NT2/D1 (cell line): ENCODE measurements at regions not wholly inside any gene's neighbourhood (a gene's known extent, or its start where the extent isn't known, plus 50 kb on each side); places are given as distances from the start of the nearest gene placed in this dataset.

ENCODE experiments used
- DNase-seq: peaks from one replicate; pipeline ENCODE4 v3.0.0-alpha.2; 2011; ENCODE audit warnings: low read depth, low spot score
- H3K27me3 ChIP-seq: 2 replicates; pipeline ENCODE4 v1.6.0; 2011; ENCODE audit warnings: mild to moderate bottlenecking; ENCODE audit not compliant: insufficient read length, insufficient read depth
- H3K36me3 ChIP-seq: 2 replicates; pipeline ENCODE4 v1.6.1; 2011; ENCODE audit warnings: mild to moderate bottlenecking, low read length, mixed read lengths; ENCODE audit not compliant: insufficient read depth, insufficient read length
- H3K4me1 ChIP-seq: 2 replicates; pipeline ENCODE4 v1.5.1; 2011; ENCODE audit not compliant: insufficient read depth, insufficient read length
- H3K4me3 ChIP-seq: 2 replicates; pipeline ENCODE4 v1.5.1; 2011; ENCODE audit warnings: low read depth; ENCODE audit not compliant: insufficient read length
- H3K9ac ChIP-seq: 2 replicates; pipeline ENCODE4 v1.6.0; 2011; ENCODE audit warnings: low read depth; ENCODE audit not compliant: insufficient read length
- H3K9me3 ChIP-seq: 2 replicates; pipeline ENCODE4 v1.5.1; 2011; ENCODE audit warnings: mild to moderate bottlenecking, low read length; ENCODE audit not compliant: insufficient read depth
- SUZ12 ChIP-seq: IDR thresholded peaks from 2 replicates; pipeline ENCODE4 v1.6.1; 2011; ENCODE audit not compliant: insufficient read length, insufficient read depth; ENCODE audit errors: extremely low read depth
- YY1 ChIP-seq: IDR thresholded peaks from 2 replicates; pipeline ENCODE4 v1.6.1; 2011; ENCODE audit not compliant: insufficient read length, insufficient read depth
- ZNF274 ChIP-seq: IDR thresholded peaks from 2 replicates; pipeline ENCODE4 v1.6.1; 2011; ENCODE audit warnings: mild to moderate bottlenecking, low read depth, low read length

DNA sequence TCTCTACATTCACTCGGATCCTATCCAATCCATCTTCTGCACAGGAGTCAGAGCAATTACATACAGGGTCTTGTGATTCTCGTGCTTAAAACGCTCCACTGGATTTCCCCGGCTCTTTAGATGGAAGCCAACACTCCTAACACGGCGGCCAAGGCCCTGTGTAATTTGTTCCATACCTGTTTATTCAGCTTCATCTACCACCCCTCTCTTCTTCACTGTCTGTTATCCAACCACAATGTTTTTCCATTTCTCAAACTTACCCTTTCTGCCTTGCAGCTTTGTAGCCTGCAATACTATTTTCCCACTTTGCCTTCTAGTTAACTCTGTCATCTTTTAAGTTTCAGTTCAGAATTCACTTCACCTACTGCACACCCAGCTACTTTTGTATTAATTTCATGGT lies 249.6 kb upstream of the USP25 start:
- H3K4me1 ChIP-seq: no peaks in the 10 kb centered on the region

DNA sequence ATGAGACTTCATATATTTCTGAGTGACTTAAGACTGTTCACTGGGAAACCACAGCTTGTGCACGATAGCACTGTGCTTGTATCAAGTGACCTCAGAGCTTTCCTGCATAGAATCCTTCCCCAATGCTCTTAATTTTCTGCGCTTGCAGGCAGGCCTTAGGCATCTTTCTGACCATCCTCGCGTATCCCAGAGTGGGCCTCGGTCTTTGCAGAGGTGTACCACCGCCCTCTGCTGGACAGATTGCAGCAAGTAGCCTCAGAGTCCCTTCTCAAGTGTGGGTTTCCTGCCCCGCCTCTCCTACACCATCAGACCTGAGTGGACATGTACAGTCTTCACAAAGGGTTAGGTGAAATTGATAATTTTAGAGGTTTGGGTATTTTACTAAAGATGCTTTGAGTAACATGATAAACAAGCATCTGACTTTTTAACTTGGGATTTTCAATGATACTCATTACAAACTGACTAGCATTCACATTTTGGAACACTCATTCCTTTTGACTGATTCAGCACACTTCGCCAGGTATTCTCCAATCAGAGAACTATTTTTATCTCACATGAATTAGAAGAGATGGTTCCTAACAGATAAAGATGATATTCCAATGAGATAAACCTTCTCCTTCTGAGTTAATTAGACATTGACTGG lies 246.5 kb upstream of the USP25 start:
- no peak for TF ChIP-seq ZNF274
- Histone ChIP-seq H3K9me3 (no peaks in the 10 kb centered on the region), H3K27me3 (no peaks in the 10 kb centered on the region), H3K36me3 (no peaks in the 10 kb centered on the region), H3K9ac (no peak overlapping the region), H3K4me3 (no peak overlapping the region), H3K4me1 (no peaks in the 10 kb centered on the region)
- peak; percentile 94 for DNase-seq

More for the DNA sequence above, 249.6 kb upstream of the USP25 start:
- TF ChIP-seq SUZ12: no peak
- TF ChIP-seq YY1: no peak
- TF ChIP-seq ZNF274: no peak
- Histone ChIP-seq H3K27me3 (no peaks in the 10 kb centered on the region), H3K4me3 (no peak overlapping the region), H3K36me3 (no peaks in the 10 kb centered on the region), H3K9ac (no peak overlapping the region), H3K9me3 (no peaks in the 10 kb centered on the region; the same call in 1 of the 2 replicates)
- DNase-seq: no peak

DNA sequence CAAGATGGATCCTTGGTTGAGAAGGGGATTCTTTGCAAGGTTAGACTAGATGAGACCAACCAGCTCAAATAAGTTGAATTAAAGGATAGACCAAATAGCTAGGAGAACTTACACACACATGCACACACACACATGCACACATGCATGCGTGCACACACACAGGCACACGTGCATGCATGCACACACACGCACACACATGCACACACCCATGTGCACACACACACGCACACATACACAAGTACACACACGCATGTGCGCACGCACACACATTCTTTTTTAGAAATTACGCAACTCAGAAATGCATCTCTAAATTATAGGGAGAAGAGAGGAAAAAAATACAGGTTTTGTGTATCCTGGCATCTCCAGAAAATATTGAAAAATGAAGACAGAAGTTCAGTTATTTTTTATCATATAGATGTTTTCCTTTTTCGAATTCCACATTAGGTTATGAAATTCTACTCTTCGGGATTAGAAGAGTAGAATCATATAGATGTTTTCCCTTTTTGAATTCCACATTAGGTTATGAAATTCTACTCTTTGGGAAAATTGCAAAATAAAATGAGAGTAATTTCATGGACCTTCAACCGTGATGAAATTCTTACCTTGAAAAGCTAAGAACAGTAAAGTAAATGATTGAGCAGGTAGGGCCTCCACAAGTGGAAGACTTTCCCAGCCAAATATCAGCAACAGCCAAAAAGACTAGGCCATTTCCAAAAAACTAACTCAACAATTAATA lies 243.2 kb upstream of the USP25 start:
- no peaks in the 10 kb centered on the region for H3K36me3 ChIP-seq

DNA sequence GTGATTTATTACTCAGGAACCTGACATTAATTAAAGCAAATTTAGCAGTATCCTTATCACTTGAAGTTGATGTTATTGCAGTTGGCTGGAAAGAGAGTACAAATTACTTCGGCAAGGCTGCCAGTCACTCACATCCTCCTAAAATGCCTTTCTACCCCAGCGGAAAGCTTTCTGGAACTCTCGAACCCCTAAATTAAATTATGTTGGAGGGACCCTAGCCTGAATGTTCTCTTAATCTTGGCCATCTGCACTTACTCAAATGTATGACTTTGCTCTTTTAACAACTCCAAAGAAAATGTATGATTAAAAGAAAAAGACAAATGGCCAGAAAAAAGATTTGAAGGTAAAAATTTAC lies 242.6 kb upstream of the USP25 start:
- no peaks in the 10 kb centered on the region for H3K4me1 ChIP-seq
- TF ChIP-seq YY1: no peak

More for the DNA sequence above, 243.2 kb upstream of the USP25 start:
- TF ChIP-seq ZNF274 (no peak), YY1 (no peak), SUZ12 (no peak)
- Histone ChIP-seq H3K27me3 (no peaks in the 10 kb centered on the region), H3K9me3 (no peaks in the 10 kb centered on the region), H3K9ac (no peak overlapping the region), H3K4me3 (no peak overlapping the region), H3K4me1 (no peaks in the 10 kb centered on the region)
- DNase-seq: no peak

DNA sequence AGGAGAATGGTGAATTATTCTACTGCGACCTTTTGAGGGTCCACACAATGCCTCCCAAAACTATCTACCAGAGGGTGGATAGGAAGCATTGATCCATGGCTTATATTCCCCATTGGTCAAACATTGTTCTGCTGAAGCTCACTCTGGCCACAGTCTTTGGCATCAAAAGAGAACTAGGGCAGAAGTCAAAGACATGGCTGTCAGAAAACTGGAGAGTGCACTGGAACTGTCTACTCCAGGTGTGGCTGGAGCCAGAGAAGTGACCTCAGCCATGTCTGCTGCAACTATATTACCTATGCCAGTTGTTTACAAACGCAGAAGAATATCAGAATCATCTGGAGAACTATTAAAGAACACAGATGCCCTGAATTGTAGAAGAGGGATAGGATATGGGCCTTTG lies 238.7 kb upstream of the USP25 start:
- H3K27me3 ChIP-seq: no peaks in the 10 kb centered on the region
- TF ChIP-seq ZNF274: no peak
- no peak for TF ChIP-seq YY1
- no peak for TF ChIP-seq SUZ12
- no peaks in the 10 kb centered on the region for H3K36me3 ChIP-seq

More for the DNA sequence above, 242.6 kb upstream of the USP25 start:
- Histone ChIP-seq H3K36me3 (no peaks in the 10 kb centered on the region), H3K4me3 (no peak overlapping the region), H3K27me3 (no peaks in the 10 kb centered on the region), H3K9me3 (no peaks in the 10 kb centered on the region), H3K9ac (no peak overlapping the region)
- no peak for DNase-seq

DNA sequence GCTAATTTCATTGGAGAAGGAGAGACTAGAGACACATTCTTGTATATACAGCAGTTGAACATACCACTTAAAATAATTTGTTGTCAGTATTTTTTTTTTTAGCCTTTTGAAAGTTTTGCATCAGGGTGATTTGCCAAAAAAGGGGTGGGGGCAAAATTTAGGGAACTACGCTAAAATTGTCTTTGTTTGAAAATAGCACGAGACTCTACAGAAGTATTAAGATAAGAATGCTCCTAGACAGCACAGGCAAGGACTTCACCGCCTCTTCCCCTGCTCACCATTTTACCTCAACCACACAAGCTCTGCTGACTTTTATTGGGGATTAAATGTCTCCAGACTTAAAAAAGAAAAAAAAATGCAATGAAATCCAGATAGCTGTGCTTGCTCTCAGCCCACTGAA lies 236.1 kb upstream of the USP25 start:
- no peak for DNase-seq
- no peaks in the 10 kb centered on the region for H3K4me1 ChIP-seq
- TF ChIP-seq SUZ12: no peak
- no peak for TF ChIP-seq ZNF274
- no peak for TF ChIP-seq YY1
- H3K9ac ChIP-seq: no peak overlapping the region
- no peak overlapping the region for H3K4me3 ChIP-seq
- H3K9me3 ChIP-seq: no peaks in the 10 kb centered on the region
- no peaks in the 10 kb centered on the region for H3K36me3 ChIP-seq
- no peaks in the 10 kb centered on the region for H3K27me3 ChIP-seq

More for the DNA sequence above, 238.7 kb upstream of the USP25 start:
- no peak overlapping the region for H3K9ac ChIP-seq
- no peaks in the 10 kb centered on the region for H3K4me1 ChIP-seq
- no peak for DNase-seq
- no peak overlapping the region for H3K4me3 ChIP-seq
- H3K9me3 ChIP-seq: no peaks in the 10 kb centered on the region

DNA sequence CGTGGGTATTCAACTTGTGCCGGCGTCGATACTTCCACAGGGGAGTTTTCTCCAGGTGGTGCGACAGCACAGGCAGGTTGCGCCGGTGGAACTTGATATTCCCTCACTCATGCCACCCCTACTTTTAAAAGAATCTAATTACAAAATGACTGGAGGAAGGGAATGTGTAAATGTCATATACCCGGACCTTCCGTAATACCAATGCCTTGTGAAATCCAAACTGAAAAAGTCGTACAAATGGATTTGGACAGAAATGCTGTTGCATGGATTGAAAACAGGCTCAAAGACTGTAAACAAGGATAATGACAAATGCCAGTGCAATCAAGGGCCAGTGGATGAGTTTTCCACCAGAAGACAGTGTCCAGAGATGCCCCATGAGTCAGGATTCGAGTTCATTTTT lies 235.3 kb upstream of the USP25 start:
- Histone ChIP-seq H3K4me1 (no peaks in the 10 kb centered on the region), H3K9ac (no peak overlapping the region), H3K9me3 (no peaks in the 10 kb centered on the region), H3K4me3 (no peak overlapping the region), H3K36me3 (no peaks in the 10 kb centered on the region), H3K27me3 (no peaks in the 10 kb centered on the region)
- DNase-seq: no peak
- TF ChIP-seq YY1: no peak
- no peak for TF ChIP-seq SUZ12
- TF ChIP-seq ZNF274: no peak
